Midbrain (tissue), 1 donor: ENCODE measurements at regions not wholly inside any gene's neighbourhood (a gene's known extent, or its start where the extent isn't known, plus 50 kb on each side); places are given as distances from the start of the nearest gene placed in this dataset.
"Not testable (repeated sequence)": the region's sequence is repeated elsewhere in the genome, so short reads cannot be mapped to it uniquely, and the experiment has no call there.

Source experiments
- DNase-seq: peaks from one replicate; lab custom pipeline; 2025; lab: John Stamatoyannopoulos, UW

DNA sequence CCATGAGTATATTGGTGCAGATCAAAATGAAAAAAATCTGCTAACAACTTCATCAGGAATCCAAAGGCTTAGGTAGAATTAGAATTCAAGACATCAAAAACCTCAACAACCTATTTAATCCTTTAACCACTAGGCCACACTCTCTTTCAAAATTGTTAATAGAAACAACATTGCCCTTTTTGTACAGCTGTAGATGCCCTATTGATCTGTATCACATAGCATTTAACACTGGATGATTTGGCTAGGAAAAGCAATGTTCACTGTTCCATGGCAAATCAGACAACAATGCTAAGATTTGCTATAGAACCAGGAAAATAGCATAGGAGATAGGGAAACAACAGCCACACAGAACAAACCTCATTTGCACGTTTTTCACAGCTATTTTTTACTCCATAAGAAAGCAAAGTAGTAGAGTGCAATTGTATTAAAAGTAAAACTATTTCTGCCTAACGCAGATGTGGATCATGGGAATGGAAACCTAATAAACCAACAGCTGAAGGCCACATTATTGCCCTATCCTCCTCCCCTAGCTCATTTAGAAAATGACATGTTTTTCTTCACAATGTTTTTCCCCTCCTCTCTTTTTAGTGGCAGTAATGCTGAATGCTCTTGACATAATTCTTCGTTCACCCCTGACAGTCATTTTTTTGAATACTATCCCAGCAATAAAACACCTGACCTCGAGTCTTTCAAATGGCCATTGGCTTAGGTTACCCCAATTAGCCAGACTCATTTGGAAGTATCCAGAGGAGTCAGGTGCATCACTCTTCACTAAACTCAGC lies 373.0 kb upstream of the CCNH start:
- DNase-seq = no peak

DNA sequence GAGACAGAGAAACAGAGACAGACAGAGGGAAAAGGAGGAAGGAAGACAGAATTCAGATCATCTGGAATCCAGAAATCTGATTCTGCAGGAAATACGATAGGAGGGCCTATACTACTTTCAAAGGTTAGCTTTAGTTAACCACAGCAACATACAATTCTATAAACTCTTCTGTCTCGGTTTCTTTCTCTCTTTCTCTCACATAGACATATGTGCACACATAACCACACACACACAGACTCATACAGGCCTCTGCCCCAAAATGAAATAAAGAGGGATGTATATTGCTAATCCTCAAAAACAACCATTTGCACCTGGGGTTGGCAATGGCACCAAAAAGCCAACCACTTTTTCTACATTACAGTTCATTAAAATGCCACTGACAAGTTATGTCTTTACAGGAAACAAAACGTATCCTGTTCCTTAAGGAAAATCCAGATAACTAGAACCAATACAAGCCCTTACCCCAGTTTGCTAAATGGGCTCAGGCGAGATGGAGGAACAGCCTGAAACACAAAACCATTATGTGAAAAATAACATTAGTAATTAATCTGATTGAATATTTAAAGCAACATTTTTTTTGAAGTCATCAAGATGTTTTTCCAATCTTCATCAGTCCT lies 372.3 kb upstream of the CCNH start:
- DNase-seq = no peak

DNA sequence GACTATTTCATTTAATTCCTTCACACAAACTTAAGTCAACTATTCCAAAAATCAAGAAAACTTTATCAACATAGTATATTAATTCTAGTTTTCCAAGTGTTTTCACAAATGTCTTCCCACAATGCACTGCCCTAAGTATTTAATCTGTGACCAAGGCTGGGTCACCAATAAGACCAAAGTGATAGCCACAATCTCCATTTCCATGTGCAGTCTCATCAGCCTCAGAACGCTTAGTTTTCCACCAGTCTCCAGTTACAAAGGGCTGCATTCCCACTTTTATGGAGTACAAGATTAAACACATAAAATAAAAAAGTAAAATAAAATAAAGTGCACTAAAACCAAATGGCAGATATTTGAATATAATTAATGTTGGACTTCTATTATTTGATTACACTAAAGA lies 371.6 kb upstream of the CCNH start:
- DNase-seq = no peak

DNA sequence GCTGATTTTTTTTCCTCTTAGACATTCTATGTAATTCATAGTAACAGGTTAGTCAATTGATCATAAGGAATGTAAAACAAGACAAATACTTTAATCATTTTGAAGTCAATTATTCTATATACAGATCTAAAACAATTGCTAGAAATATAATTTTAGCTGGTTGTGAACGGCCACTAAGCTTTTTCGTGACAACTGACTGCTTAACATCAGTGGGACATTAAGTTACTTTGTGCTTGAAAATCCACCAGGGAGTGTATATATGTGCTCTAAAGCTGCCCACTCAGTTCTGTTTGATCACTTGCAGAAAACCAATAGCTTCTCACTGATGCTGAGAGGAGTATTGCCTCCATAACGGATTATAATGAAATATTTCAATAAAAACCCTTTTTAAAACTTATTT lies 370.2 kb upstream of the CCNH start:
- no peak for DNase-seq

DNA sequence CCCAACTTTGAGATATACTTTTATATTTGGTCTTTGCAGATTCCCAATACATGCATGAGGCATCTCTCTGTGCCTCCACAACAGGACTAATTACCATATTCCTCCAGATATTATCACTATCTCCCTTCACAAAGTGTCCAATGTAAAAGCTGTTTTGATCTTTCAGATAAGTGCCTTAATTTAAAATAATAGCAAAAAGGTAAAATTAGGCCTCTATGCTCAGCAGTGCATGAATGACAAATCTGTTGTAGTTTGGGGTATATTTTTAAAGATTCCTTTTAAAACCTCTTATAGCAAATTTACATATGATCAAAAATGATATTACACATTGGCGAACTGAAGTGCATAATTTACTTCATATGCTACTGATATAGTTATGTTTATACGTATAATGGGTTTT lies 369.2 kb upstream of the CCNH start:
- DNase-seq = no peak

DNA sequence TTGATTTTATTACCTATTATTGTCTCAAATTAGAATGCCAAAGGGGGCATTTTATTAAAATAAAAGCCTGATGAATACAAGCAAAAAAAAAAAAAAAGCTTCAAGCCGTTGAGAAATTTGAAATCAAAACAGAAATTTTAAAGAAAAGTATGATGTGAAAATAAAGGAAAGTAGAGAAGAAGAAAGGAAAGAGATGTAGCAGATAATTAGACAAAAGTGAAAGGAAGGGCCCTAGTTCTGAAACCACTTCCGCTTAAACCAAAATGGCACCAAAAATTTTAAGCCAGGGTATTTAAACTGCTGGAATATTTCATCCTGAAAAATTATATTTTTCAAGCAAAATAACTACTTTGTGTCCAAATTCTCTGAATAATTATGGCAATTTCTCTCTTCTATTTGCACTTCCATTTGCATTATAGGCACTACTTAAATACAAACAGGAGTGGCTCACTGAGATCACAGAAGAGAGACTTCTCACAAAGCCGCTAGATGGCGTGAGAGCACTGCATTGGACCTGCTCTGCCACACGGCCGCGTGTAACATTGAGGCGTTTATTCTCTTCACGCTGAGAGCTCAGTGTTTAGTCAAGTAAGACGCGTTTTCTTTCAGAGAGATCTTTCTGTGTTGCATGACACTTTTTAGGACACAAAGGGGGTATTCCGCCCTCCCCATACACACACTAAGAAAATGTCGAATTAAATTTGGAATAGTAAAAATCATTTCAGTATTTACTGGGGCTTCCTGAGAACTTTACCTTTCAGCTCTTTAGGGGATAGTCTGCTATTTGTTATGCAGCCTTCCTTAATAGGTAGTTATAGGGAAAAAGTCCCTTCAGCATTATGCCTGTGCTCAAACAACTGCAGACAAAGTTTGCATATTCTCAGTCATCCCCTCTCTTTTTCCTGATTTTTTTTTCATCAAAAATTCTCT lies 368.4 kb upstream of the CCNH start:
- peak; percentile 94 for DNase-seq

DNA sequence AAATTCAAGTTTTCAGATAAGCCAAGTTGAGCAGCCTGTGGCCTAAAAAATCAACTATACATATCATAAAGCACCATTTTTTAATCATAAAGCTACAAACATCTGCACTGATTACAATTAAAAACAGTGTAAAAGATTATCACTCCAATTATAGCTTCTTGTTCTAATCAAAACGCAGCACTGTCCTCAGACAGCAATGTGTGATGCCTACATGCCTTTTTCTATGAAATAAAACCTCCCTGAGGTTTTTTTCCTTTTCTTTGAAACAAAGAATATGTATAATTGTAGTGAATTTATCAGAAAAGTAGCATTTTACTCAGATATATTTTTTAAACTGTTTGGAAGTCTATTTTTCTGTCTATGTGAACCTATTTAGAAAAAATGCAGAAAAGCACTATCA lies 366.1 kb upstream of the CCNH start:
- DNase-seq = no peak

DNA sequence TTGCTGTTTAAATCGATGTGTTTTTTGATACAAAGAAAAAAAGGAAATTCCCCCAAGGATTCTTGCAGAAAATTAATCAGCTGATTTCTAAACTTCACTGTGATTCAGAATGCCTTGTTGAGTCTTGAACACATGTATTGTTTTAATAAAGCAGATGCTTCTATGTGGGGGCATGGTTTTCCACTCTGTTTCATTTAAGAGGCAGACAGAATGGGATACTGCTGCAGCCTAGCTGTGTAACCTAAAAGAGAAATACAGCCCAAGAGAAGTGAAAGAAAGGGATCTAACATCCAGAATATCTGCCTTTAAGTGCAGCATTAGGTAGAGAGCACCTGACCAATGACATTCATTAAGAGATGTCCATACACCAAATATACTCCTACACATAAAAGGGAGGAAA lies 365.1 kb upstream of the CCNH start:
- DNase-seq = no peak

DNA sequence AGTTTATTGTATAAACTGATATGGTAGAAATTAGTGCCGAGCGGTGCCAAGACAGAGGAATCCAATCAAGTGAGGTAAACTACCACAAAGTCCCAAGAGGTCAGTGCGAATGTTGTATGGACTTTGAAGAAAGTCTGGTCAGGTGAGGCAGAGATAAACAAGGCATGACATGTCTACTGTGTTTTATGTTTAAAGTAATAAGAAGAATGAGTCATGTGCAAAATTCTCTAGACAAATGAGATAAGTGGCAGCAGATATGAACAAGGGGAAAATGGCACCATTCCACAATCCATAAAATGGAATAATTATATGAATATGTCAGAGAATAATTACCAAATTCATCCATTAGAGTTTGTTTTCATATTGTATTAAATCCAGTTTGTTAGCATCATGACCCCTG lies 364.1 kb upstream of the CCNH start:
- no peak for DNase-seq

DNA sequence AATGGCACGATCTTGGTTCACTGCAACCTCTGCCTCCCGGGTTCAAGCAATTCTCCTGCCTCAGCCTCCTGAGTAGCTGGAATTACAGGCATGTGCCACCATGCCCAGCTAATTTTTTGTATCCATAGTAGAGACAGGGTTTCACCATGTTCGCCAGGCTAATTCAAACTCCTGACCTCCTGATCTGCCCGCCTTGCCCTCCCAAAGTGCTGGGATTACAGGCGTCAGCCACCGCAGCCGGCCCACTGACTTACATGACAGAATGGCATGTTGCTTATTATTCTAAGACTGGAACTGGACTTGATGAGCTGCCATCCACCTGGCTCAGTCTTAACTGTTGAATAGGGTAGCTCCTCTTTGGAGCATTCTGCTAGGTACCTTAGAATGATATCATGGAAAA lies 363.6 kb upstream of the CCNH start:
- DNase-seq = not testable (repeated sequence)

DNA sequence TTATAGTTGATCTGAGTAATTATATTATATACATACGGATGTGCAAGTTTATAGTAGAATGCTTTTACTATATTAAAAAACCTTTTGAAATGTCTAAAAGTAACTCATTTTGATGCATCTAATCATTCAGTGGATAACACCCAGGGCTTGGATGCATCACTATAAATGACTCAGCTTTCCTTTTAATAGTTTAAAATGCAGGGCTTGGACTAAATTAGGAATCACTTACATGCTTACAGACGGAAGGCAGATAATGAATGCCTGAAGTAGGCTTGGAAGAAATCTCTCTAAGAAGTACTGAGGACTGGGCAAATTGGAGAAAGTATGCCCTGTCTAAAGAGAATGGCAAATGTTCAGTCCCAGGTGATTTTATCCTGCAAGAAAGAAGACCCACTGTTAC lies 362.5 kb upstream of the CCNH start:
- DNase-seq = no peak

DNA sequence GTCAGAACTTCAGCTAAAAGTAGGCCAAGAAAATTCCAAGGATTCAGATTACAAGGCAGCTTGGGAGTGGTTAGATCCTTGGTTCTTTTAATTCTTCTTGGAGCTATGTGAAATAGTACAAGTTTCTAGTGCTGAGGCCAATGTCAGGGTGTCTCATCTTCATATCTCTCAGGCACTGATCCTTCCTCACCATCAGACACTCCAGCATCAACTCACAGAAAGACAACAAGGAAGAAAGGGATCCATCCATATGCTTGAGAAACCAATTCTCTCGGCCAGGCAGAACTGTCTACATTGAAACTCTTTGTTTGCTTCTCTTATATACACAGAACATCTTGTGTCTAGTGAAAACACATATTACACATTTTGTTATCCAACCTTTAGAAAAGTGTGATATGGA lies 362.1 kb upstream of the CCNH start:
- DNase-seq = no peak

DNA sequence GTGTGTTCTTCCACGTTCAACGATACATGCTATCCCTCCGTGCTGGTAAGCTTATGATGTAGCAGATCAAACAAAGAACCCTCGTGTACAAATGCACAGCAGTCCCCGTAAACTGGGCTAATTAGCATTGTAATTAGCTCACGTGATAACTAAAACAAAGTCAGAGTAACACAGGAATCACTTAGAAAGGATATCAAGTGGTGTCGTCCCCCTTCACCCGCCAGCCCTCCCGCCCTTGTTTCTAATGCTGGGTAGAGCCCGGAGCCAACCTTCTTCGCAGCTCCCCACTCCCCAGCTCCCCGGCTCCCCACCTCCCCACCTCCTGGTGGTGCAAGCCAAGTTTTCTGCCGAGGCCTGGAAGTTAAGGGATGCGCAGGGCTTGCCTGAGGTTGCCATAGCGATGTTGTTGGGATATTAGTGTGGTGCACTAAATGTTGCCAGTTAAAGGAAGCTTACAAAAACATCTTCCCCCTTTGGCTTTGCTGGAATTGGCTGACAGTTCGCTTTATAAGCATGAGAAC lies 357.9 kb upstream of the CCNH start:
- DNase-seq = peak; percentile 54

DNA sequence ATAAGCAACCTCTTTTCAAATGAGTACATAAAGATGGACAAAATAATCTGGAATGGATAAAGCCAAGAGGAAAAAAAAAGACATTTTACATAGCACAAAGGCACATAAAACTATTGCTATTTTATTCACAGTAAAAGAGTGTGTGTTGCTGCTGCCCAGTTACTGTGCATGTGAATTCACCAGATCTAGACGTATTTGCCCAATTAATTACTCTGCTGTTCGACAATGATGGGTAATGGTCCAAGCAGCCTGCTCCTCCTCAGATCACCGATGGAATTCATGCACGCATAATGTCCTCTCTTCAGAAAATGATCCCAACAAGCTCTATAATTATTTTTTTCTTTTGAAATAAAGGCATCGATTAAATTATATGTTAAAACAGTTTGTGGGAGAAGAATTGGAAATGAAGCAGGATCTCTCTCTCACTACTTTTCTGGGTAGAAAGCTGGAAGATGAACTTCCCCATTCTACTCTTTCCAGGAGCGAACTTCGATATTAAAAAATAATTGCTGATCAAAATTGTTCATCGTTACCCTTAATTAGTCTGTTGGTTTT lies 357.4 kb upstream of the CCNH start:
- DNase-seq = no peak

DNA sequence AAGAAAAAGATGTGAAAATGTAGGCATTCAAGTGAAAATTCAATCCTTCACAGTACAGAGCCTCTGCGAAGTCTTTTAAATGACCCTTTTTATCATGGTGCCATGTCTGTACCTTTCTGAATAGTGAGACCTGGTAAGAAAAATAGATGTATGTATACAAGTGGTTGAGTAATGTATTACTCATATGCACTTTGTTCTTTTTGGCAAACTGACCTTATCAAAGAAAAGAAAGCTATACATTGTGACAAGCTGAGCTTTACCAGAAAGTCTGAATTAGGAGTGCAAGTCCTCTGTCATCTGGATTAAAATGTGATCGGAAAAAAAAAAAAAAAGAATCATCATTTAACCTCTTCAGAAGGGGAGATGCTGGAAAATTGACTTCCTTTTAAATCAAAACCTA lies 356.4 kb upstream of the CCNH start:
- no peak for DNase-seq

DNA sequence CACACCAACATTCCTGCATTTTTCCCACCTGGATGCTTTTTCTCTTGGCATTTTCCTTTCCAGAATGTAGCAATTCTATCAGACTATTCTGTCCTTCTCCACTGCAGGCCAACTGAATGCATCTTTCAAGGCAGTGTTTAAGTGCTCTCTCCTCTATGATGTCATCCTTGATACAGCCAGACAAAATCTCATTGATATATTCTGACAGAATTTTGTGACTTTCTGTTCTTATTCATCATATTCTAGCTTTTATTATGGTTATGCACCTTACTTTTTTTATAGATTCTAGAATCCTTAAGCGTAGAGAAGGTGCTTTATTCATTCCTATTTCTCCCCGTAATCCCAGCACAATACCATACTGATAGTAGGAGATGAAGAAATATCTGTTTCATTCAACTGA lies 355.5 kb upstream of the CCNH start:
- DNase-seq = no peak

DNA sequence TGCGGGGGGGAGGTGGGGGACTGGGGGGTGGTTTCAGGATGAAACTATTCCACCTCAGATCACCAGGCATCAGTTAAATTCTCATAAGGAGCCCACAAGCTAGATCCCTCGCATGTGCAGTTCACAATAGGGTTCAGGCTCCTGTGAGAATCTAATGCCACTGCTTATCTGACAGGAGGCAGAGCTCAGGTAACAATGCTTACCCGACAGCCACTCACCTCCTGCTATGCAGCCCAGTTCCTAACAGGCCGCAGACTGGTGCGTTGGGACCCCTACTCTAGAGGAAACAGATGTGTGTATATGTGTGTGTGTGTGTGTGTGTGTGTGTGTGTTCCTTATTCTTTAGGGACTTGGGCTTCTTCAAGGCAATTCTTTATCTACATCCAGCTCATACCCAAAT lies 352.3 kb upstream of the CCNH start:
- DNase-seq = no peak

DNA sequence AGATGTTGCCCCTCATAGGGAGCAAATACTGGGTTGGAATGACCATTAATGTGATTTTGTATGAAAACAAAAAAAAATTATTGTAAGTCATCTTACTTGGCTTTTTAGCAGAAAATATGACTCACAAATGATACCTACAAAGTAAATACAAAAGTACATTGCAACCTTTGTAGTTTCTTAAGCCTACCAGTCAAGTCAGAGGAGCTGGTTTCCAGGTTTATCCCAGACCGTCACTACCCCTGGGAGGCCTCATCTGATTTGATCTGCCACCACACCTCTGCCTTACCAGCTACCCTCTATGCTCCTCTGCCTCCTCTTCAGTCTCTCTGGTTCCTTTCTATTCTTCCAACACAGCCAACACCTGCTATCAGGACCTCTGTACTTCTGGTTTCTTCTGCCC lies 349.9 kb upstream of the CCNH start:
- no peak for DNase-seq

DNA sequence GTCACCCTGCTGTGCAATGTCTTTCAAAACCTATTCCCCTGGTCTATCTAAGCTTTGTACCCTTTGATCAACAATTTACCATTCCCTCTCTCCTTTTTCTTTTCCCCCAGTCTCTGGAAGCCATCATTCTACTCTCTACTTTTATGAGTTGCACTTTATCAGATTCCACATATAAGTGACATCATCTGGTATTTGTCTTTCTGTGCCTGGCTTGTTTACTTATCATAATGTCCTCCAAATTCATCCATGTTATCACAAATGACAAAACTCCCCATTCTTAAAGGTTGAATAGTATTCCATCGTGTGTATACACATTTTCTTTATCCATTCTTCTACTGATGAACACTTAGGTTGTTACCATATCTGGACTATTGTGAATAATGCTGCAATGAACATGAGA lies 344.2 kb upstream of the CCNH start:
- DNase-seq = no peak

DNA sequence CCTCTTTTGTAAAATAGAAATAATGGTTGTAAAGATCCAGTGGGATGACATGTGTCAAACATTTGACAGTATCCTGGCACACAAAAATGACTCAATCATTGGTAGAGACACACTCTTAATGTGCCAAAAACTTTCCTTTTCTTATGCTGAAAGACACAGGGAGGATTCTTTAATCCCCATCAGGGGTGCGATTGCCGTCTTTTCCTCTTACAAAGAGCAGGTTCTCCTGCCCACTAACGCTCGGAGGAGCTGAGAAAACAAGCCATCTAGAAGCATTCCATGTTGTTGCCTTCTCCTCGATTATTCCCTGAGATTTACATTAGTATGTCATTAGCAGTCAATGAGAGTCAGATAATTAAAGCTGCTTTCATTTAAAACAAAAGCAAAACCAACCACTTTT lies 342.6 kb upstream of the CCNH start:
- no peak for DNase-seq

DNA sequence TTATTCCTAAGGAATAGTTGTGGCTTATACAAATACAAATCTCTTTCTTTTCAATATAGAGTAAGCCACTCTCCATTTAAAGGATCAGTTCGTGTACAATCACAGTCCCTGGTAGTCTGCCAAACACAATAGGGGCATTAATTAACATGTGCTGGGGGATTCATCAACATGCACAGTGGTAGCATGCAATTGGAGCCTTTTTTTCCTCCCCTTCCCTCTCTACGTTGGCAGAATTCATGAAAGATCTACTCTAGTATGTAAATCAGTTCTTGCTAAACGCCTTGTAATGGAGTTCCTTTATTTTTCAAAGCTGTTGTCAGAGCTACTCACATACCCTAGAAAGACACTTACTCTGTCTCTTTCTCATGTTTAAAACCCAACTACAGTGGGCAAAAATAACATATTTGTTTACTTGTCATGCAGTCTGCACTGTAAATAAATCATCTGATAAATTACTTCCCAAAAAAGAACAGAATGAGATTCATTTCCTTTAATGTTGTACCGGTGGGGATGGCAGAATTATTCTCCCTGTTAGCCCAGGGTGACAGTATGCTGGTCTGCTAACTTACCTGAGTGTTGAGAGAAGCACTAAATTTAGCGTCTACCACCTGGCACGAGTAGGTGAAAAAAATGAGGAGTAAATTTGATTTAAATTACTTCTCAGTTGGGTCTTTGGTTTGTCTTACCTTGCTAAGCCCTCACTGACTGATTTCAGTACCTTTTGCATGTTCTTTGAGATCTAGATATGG lies 341.5 kb upstream of the CCNH start:
- DNase-seq = peak; percentile 21

DNA sequence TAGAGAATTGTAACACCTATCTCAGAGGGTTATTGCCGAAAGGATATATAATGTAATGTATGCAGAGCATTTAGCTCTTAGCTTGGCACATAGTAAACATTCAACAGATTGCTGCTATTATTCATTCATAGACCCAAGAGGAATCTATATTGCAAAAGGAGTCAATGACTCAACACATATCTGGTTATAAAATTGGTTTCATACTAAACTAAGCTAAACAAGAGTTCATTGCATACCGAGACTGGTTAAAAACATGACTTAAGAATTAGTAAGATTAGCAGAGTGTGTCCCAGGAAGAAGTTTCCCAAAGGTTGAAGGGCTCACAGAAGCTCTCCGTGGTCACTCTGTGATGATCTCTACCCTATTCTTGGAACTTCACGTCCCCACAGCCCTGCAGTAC lies 339.6 kb upstream of the CCNH start:
- no peak for DNase-seq
